Activated naive CD4-positive, alpha-beta T cell treated with anti-CD3 and anti-CD28 coated beads, Interleukin-2, amount 50 U/mL, for 16 hours (primary cell): ENCODE measurements at regions not wholly inside any gene's neighbourhood (a gene's known extent, or its start where the extent isn't known, plus 50 kb on each side); places are given as distances from the start of the nearest gene placed in this dataset.

Source experiments
- DNase-seq: peaks from one replicate; pipeline ENCODE4 v3.0.0-alpha.2; 2020

GRCh38 chr2:8402222-8402621, 279.6 kb upstream of the ID2 start:
- DNase-seq: no peak

GRCh38 chr2:8403876-8404275, 278.0 kb upstream of the ID2 start:
- no peak for DNase-seq

GRCh38 chr2:8405334-8405733, 276.5 kb upstream of the ID2 start:
- no peak for DNase-seq

GRCh38 chr2:8406271-8406670, 275.6 kb upstream of the ID2 start:
- no peak for DNase-seq

GRCh38 chr2:8407332-8407731, 274.5 kb upstream of the ID2 start:
- DNase-seq: no peak

- peak; percentile 66 for DNase-seq
Measured at GRCh38 chr2:8408560-8409460, 273.0 kb upstream of the ID2 start.

- no peak for DNase-seq
Measured at GRCh38 chr2:8409461-8410260, 272.2 kb upstream of the ID2 start.

- no peak for DNase-seq
Measured at GRCh38 chr2:8412082-8412481, 269.8 kb upstream of the ID2 start.

GRCh38 chr2:8412586-8412985, 269.3 kb upstream of the ID2 start:
- no peak for DNase-seq

- DNase-seq: no peak
Measured at GRCh38 chr2:8413589-8414135, 268.2 kb upstream of the ID2 start.

GRCh38 chr2:8414946-8415879, 266.6 kb upstream of the ID2 start:
- DNase-seq: no peak

GRCh38 chr2:8416001-8416571, 265.8 kb upstream of the ID2 start:
- DNase-seq: no peak

- DNase-seq: no peak
Measured at GRCh38 chr2:8416849-8417832, 264.7 kb upstream of the ID2 start.

- DNase-seq: no peak
Measured at GRCh38 chr2:8418721-8419120, 263.1 kb upstream of the ID2 start.

- DNase-seq: no peak
Measured at GRCh38 chr2:8421658-8422449, 260.0 kb upstream of the ID2 start.

GRCh38 chr2:8422450-8422800, 259.4 kb upstream of the ID2 start:
- DNase-seq: no peak

- no peak for DNase-seq
Measured at GRCh38 chr2:8424997-8425900, 256.6 kb upstream of the ID2 start.

GRCh38 chr2:8426550-8426949, 255.3 kb upstream of the ID2 start:
- DNase-seq: no peak

- no peak for DNase-seq
Measured at GRCh38 chr2:8427211-8427610, 254.6 kb upstream of the ID2 start.
